GM18517 (cell line): ENCODE measurements at regions not wholly inside any gene's neighbourhood (a gene's known extent, or its start where the extent isn't known, plus 50 kb on each side); places are given as distances from the start of the nearest gene placed in this dataset.

Experiments used
- ATAC-seq: cut with Tn5 transposase; IDR thresholded peaks from one replicate; pipeline ENCODE4 v1.9.1; 2021; ENCODE audit warnings: mild to moderate bottlenecking, moderate library complexity; ENCODE audit not compliant: unreplicated experiment

GRCh38 chr4:35723973-35724372 lies 520.3 kb downstream of the ARAP2 start:
- ATAC-seq, result no peak

DNA sequence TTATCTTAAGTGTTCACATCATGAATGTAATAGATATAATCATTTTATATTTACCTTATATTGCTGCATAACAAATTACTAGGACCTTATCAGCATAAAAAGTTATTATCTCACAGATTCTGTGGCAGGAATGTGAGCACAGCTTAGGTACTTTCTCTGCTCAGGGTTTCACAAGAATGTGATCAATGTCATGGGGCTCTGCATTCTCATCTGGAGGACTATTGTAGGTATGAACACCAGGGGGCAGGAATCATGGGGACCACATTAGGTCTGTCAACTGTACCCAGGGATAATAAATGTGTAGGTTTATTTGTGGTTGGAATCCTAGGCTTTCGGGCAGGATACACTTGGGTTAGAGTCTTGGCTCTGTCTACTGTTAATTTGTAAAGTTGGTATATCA lies 519.2 kb downstream of the ARAP2 start:
- ATAC-seq, result no peak

DNA sequence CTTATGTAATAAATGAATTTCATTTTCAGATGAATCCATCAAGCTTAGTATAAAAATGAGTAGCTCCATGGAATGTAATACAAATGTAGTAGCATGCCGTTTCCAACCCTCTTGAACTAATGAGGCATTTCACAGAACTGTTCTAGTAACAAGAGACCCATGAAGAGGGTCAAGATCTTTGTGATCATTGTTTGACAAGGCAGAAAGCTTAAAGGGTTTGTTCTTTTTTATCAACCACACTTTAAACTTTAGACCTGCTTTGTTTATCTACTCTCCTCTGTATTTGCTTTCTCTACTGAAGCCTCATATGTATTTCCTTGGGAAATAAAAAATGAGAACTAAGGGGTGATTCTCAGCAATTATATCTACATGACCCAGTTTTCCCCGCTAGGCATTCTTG lies 513.9 kb downstream of the ARAP2 start:
- no peak for ATAC-seq

- ATAC-seq, result peak; percentile 58
Measured at GRCh38 chr4:35734381-35735098, 509.8 kb downstream of the ARAP2 start.

GRCh38 chr4:35739308-35739707 lies 505.0 kb downstream of the ARAP2 start:
- no peak for ATAC-seq

GRCh38 chr4:35754047-35754446 lies 490.3 kb downstream of the ARAP2 start:
- no peak for ATAC-seq

GRCh38 chr4:35757836-35758235 lies 486.5 kb downstream of the ARAP2 start:
- ATAC-seq, result no peak

- ATAC-seq, result no peak
Measured at GRCh38 chr4:35760807-35761206, 483.5 kb downstream of the ARAP2 start.

GRCh38 chr4:35771571-35771970 lies 472.7 kb downstream of the ARAP2 start:
- ATAC-seq, result no peak

DNA sequence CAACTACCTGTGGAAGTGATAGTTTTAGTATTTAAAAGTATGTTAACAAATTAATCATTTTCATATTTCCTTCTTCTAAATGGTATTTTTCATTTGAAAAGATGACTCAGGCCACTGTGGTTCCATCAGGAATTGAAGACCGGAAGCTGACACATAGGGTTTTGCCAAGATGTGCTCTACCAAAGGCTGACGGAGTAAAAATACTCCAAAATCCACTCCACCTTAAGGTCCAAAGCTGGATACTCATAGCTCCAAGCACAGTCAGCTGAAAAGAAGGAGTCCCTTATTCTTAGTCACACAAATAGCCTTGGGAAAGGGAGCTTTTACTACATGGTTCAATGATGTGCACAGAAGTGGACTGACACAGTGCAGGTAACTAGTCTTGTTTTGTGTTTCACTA lies 472.0 kb downstream of the ARAP2 start:
- no peak for ATAC-seq

- ATAC-seq, result no peak
Measured at GRCh38 chr4:35789899-35790574, 454.3 kb downstream of the ARAP2 start.

DNA sequence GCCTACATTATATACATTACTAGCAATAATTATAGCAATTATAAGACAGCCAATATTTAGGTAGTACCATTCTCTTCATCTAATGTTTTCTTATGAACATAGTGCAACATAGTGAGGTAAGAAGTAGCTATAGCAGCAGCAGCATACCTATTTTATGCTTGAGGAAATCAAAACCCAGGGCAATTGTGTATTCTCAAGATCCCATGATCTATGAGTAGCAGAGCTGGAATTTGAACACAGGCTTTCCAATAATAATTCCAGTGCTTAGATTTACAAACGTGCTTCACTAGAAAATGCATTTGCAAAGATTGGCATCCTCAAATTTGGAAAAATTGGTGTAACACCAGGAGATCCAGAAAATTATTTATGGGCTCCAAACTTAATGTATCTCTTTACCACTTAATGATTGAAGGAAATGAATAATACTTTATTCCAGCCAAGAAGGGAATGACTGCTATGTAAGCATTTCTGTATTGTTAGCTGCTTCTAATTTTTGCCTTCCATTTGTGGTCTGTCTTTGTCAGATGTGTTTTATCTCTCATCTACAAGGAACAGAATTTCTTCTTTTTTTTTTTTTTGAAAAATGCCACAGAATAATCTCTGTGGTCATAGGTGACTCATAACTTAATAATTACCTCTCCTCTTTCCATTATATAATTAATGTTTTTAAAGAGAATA lies 451.1 kb downstream of the ARAP2 start:
- no peak for ATAC-seq

GRCh38 chr4:35793766-35794165 lies 450.5 kb downstream of the ARAP2 start:
- no peak for ATAC-seq

GRCh38 chr4:35800669-35801068 lies 443.6 kb downstream of the ARAP2 start:
- ATAC-seq, result no peak

- no peak for ATAC-seq
Measured at GRCh38 chr4:35802644-35803043, 441.7 kb downstream of the ARAP2 start.

- no peak for ATAC-seq
Measured at GRCh38 chr4:35818520-35818919, 425.8 kb downstream of the ARAP2 start.

DNA sequence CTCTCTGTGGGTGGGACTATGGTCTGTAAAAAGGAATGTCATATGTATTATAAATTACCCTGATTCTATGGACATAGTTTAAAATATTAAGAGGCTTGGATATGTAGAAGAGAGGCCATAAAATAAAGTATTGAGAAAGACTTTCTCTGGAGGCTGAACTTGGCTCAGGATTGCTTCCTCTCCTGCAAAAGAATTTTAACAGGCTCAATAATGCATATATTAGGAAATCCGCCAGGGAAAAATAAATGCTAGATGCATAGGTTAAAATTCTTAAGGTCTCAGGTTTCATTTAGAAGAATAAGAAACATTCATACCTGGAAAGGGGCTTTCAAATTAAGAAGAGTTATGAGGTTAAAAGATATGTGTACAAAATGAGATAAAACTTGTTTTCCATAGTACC lies 424.3 kb downstream of the ARAP2 start:
- ATAC-seq, result no peak

GRCh38 chr4:35824231-35824630 lies 420.1 kb downstream of the ARAP2 start:
- no peak for ATAC-seq

DNA sequence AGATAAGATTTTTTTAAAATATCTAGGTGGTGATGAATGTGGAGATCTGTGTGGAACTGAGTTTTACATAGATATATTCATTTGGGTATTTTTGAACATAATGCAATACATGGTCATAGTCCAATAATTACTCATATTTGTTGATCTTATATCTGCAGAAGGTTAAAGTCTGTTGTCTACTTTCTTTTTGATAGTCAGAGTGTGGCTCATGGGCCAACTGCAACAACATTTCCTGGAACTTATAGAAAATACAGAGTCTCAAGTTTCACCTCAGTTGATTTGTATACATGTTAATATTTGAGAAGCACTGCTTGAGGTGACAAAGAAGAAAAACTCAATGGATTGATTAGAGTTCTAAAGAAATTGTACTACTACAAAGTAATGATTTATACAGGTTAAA lies 408.4 kb downstream of the ARAP2 start:
- no peak for ATAC-seq

DNA sequence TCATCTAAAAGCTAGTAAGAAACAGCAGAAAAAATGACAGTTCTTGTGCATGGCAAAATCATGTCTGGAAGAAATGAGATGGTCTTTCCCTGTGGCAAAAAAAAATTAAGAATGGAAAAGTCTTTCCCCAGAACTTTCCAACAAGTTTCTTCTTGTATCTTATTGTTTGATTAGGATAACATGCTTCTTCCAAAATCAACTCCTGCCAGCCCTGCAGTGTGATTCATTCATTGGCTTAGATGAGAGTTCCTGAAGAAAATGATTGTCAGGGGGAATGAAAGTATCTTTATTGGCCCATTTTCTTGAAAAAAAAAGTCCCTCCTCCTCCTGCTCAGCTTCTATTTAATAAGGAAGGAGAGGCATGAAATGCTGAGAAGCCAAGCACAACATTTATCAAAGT lies 407.7 kb downstream of the ARAP2 start:
- no peak for ATAC-seq

GRCh38 chr4:35867057-35867456 lies 377.3 kb downstream of the ARAP2 start:
- ATAC-seq, result no peak

GRCh38 chr4:35872273-35872672 lies 372.0 kb downstream of the ARAP2 start:
- no peak for ATAC-seq
